ENCODE measurements at regions not wholly inside any gene's neighbourhood (a gene's known extent, or its start where the extent isn't known, plus 50 kb on each side); places are given as distances from the start of the nearest gene placed in this dataset.

DNA sequence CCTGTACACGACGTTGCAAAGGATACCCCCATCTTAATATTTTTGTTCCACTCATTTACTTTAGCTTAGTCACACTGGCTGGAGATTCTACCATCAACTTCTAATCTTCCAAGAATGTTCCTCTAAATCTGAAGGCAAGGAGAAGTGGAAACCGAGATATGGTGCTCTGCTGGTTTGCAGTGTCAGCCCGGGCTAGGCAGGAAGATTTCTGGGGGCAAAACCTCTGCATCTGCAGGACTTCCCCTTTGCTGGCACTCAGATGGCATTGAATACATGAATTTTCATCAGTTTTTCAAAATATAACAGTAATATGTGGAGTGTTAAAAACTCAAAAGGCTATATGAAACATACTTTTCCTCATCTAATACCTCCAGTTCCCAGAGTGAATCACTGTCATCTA is 240.4 kb downstream of the RPLP1 start:
- TF ChIP-seq CREB1 (IDR thresholded peaks at IDR 0.05; ENCODE audit: low read depth) (no peak), EGR1 (IDR thresholded peaks at IDR 0.05) (no peak), RAD21 (IDR thresholded peaks at IDR 0.05; ENCODE audit: low read depth) (no peak), TAF1 (IDR thresholded peaks at IDR 0.05; ENCODE audit: low read depth) (no peak), FOXM1 (IDR thresholded peaks at IDR 0.05; ENCODE audit: borderline replicate concordance, low read depth) (no peak), YY1 (IDR thresholded peaks at IDR 0.05; ENCODE audit: low read depth) (no peak), TCF12 (IDR thresholded peaks at IDR 0.05; ENCODE audit: low read depth) (no peak)
- TF ChIP-seq, protein P1, sequence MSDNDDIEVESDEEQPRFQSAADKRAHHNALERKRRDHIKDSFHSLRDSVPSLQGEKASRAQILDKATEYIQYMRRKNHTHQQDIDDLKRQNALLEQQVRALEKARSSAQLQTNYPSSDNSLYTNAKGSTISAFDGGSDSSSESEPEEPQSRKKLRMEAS (IDR thresholded peaks at IDR 0.05), result no peak
- TF ChIP-seq, protein P2, sequence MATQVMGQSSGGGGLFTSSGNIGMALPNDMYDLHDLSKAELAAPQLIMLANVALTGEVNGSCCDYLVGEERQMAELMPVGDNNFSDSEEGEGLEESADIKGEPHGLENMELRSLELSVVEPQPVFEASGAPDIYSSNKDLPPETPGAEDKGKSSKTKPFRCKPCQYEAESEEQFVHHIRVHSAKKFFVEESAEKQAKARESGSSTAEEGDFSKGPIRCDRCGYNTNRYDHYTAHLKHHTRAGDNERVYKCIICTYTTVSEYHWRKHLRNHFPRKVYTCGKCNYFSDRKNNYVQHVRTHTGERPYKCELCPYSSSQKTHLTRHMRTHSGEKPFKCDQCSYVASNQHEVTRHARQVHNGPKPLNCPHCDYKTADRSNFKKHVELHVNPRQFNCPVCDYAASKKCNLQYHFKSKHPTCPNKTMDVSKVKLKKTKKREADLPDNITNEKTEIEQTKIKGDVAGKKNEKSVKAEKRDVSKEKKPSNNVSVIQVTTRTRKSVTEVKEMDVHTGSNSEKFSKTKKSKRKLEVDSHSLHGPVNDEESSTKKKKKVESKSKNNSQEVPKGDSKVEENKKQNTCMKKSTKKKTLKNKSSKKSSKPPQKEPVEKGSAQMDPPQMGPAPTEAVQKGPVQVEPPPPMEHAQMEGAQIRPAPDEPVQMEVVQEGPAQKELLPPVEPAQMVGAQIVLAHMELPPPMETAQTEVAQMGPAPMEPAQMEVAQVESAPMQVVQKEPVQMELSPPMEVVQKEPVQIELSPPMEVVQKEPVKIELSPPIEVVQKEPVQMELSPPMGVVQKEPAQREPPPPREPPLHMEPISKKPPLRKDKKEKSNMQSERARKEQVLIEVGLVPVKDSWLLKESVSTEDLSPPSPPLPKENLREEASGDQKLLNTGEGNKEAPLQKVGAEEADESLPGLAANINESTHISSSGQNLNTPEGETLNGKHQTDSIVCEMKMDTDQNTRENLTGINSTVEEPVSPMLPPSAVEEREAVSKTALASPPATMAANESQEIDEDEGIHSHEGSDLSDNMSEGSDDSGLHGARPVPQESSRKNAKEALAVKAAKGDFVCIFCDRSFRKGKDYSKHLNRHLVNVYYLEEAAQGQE (IDR thresholded peaks at IDR 0.05; ENCODE audit: low read depth), result no peak

Measured in Ishikawa (cell line).